ENCODE measurements at regions not wholly inside any gene's neighbourhood (a gene's known extent, or its start where the extent isn't known, plus 50 kb on each side); places are given as distances from the start of the nearest gene placed in this dataset.

DNA sequence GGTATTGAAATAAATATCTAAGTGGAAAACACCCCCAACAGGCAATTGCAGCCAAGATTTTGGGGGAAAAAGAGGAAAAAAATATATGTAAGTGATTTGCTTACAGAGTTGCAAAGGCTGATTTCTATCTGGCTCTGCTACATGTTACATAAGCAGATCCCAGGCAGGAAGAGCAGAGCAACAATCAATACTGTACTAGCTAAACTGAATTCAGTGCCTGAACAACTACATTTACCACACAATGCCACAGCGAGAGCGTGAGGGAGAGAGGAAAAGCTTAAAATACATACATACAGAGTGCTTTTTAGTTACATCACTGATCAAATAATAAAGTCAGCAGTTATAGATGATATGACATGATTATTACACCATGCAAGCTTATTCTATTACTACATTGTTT lies 665.6 kb upstream of the ARGLU1 start:
- no peak overlapping the region for H3K4me3 ChIP-seq
- no peak for TF ChIP-seq POLR2A (IDR thresholded peaks at IDR 0.05)
- TF ChIP-seq, protein P1, sequence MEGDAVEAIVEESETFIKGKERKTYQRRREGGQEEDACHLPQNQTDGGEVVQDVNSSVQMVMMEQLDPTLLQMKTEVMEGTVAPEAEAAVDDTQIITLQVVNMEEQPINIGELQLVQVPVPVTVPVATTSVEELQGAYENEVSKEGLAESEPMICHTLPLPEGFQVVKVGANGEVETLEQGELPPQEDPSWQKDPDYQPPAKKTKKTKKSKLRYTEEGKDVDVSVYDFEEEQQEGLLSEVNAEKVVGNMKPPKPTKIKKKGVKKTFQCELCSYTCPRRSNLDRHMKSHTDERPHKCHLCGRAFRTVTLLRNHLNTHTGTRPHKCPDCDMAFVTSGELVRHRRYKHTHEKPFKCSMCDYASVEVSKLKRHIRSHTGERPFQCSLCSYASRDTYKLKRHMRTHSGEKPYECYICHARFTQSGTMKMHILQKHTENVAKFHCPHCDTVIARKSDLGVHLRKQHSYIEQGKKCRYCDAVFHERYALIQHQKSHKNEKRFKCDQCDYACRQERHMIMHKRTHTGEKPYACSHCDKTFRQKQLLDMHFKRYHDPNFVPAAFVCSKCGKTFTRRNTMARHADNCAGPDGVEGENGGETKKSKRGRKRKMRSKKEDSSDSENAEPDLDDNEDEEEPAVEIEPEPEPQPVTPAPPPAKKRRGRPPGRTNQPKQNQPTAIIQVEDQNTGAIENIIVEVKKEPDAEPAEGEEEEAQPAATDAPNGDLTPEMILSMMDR (IDR thresholded peaks at IDR 0.05), result no peak
- intact Hi-C loops (cut with DNase I; ENCODE audit: low total_unique reads), result no loop called here

GRCh38 chr13:107231944-107232343 lies 664.0 kb upstream of the ARGLU1 start:
- H3K4me3 ChIP-seq, result no peak overlapping the region
- H3K27me3 ChIP-seq, result no peaks in the 10 kb centered on the region
- intact Hi-C loops (cut with DNase I; ENCODE audit: low total_unique reads), result no loop called here
- no peaks in the 10 kb centered on the region for H3K36me3 ChIP-seq
- no peaks in the 10 kb centered on the region for H3K9me3 ChIP-seq
- DNase-seq, result no peak
- no peaks in the 10 kb centered on the region for H3K4me1 ChIP-seq
- no peak overlapping the region for H3K27ac ChIP-seq
- TF ChIP-seq POLR2A (IDR thresholded peaks at IDR 0.05), result no peak
- TF ChIP-seq, protein P1 (IDR thresholded peaks at IDR 0.05), result no peak

More for the DNA sequence above, 665.6 kb upstream of the ARGLU1 start:
- DNase-seq, result no peak
- no peaks in the 10 kb centered on the region for H3K4me1 ChIP-seq
- no peaks in the 10 kb centered on the region for H3K36me3 ChIP-seq
- H3K27me3 ChIP-seq, result no peaks in the 10 kb centered on the region
- no peaks in the 10 kb centered on the region for H3K9me3 ChIP-seq
- no peak overlapping the region for H3K27ac ChIP-seq

- DNase-seq, result no peak
- no peak for TF ChIP-seq POLR2A (IDR thresholded peaks at IDR 0.05)
- TF ChIP-seq, protein P1 (IDR thresholded peaks at IDR 0.05), result no peak
- Histone ChIP-seq H3K27me3 (no peaks in the 10 kb centered on the region), H3K36me3 (no peaks in the 10 kb centered on the region), H3K4me3 (no peak overlapping the region), H3K9me3 (no peaks in the 10 kb centered on the region), H3K27ac (no peak overlapping the region), H3K4me1 (no peaks in the 10 kb centered on the region)
- intact Hi-C loops (cut with DNase I; ENCODE audit: low total_unique reads), result no loop called here
These were observed 655.9 kb upstream of the ARGLU1 start for GRCh38 chr13:107223867-107224266.

- Histone ChIP-seq H3K4me1 (no peaks in the 10 kb centered on the region), H3K36me3 (no peaks in the 10 kb centered on the region), H3K27ac (no peak overlapping the region), H3K9me3 (no peaks in the 10 kb centered on the region), H3K27me3 (no peaks in the 10 kb centered on the region), H3K4me3 (no peak overlapping the region)
- intact Hi-C loops (cut with DNase I; ENCODE audit: low total_unique reads), result no loop called here
- TF ChIP-seq POLR2A (IDR thresholded peaks at IDR 0.05), result no peak
- TF ChIP-seq, protein P1 (IDR thresholded peaks at IDR 0.05), result no peak
- no peak for DNase-seq
These were observed 654.7 kb upstream of the ARGLU1 start for GRCh38 chr13:107222597-107222996.

GRCh38 chr13:107220245-107220644 lies 652.3 kb upstream of the ARGLU1 start:
- intact Hi-C loops (cut with DNase I; ENCODE audit: low total_unique reads), result no loop called here

More at GRCh38 chr13:107220245-107220644, 652.3 kb upstream of the ARGLU1 start:
- Histone ChIP-seq H3K27ac (no peak overlapping the region), H3K9me3 (no peaks in the 10 kb centered on the region), H3K4me1 (no peaks in the 10 kb centered on the region), H3K27me3 (no peaks in the 10 kb centered on the region), H3K4me3 (no peak overlapping the region), H3K36me3 (no peaks in the 10 kb centered on the region)
- no peak for TF ChIP-seq POLR2A (IDR thresholded peaks at IDR 0.05)
- TF ChIP-seq, protein P1 (IDR thresholded peaks at IDR 0.05), result no peak
- DNase-seq, result no peak
